IPS DF 4.7 (cell line): ENCODE measurements at regions not wholly inside any gene's neighbourhood (a gene's known extent, or its start where the extent isn't known, plus 50 kb on each side); places are given as distances from the start of the nearest gene placed in this dataset.
A peak's percentile ranks its signal among the peaks of the same experiment; 100 is the strongest.
"Not testable (repeated sequence)": the region's sequence is repeated elsewhere in the genome, so short reads cannot be mapped to it uniquely, and the experiment has no call there.

Experiments used
- DNase-seq: peaks from one replicate; pipeline ENCODE4 v3.0.0-alpha.2; 2013; ENCODE audit warnings: low spot score; ENCODE audit errors: extremely low read depth

DNA sequence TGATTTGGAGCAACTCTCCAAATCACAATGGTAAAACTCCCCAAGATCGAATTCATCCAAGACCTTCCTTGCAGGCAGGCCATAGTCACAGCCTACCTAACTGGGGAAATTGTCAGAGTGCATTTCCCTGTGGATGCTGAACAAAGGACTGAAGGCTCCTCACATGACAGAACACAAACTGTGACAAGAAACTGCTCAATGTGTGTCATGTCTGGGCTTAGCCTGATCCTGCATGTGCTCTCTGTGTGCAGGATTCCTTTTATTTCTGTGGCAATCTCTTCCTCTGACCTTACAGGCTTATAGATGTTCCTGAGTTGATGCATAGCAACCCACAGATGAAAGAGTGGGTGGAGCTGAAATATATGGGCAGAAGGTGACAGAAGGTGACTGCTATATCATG lies 465.8 kb downstream of the ICE1 start:
- no peak for DNase-seq

DNA sequence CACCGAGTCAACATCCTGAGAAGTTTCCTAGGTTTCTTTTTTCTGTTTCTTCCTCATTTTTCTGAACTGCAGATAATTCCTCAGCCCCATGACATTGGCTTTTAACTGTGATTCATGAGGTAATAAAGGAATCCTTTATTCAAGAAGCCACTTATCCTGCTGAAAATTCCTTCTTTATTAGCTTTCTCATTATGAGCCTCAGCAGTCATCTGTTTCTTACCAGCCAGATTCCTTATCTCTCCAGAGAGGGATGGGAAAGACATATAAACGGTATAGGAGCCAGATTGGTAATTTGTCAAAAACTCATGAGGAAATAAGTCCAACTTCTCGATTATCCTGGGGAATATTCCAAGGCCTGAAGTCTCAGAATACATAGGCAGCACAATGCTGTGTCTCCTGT lies 465.4 kb downstream of the ICE1 start:
- DNase-seq, result no peak

- DNase-seq, result no peak
These were observed 464.5 kb downstream of the ICE1 start for GRCh38 chr5:5886812-5887486.

- DNase-seq, result no peak
These were observed 463.9 kb downstream of the ICE1 start for GRCh38 chr5:5886353-5886752.

- DNase-seq, result no peak
These were observed 463.3 kb downstream of the ICE1 start for GRCh38 chr5:5885782-5886181.

GRCh38 chr5:5884593-5884992 lies 462.1 kb downstream of the ICE1 start:
- no peak for DNase-seq

GRCh38 chr5:5883562-5883961 lies 461.1 kb downstream of the ICE1 start:
- no peak for DNase-seq

DNA sequence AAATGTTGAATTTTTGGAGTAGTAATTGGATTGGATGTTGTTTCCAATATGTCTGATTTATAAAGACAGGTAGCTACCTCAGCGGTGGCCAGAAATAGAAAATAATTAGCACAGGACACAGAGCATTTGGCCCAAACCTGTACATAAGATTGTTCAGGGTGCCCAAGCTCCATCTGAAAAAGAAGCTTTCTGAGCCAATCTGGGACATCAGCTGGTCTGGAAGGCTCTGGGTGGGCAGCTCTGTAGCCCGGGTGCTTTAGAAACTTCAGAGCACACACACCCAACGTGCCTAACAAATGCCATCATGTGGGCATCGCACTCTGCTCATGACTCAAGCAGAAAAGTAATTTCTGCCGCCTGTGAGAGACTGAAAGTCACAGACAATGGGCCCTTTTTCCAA lies 460.7 kb downstream of the ICE1 start:
- no peak for DNase-seq

DNA sequence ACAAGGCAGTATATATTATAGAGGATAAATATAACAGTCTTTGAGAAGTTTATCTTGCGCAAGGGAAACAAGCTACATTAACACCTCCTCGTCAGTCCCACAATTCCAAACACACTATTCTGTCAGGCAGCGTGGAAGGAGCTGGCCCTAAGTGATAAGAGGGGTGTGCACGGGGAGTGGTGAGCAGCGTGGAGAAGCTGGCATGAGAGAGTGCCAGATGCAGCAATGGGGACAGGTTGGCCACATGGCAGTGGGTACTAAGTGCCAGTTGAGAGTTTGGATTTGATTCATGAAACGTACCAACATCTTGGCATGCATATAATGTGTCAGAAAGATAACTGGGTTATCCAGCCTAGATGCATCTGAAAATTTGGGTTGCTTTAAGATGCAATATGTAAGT lies 460.2 kb downstream of the ICE1 start:
- DNase-seq, result no peak

DNA sequence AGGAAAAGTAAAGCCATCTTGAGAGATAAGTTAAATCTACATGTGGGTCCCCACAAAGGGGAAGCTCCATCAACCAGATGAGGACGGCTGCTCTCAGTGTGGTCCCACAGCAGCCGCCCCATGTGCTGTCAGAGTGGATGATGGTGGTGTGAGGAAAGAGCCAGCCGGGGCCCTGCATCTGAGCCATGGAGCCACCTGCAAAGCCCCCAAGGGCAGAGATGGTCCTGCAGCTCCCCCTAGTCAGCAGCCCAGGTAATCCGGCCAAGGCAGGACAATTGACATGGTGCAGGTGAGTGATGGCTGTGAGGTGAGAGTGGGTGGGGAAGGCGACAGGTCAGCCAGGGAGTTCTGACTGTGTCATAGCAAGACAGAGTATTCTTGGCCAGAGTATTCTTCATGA lies 458.8 kb downstream of the ICE1 start:
- DNase-seq, result peak; percentile 25

- no peak for DNase-seq
These were observed 457.7 kb downstream of the ICE1 start for GRCh38 chr5:5880077-5880763.

DNA sequence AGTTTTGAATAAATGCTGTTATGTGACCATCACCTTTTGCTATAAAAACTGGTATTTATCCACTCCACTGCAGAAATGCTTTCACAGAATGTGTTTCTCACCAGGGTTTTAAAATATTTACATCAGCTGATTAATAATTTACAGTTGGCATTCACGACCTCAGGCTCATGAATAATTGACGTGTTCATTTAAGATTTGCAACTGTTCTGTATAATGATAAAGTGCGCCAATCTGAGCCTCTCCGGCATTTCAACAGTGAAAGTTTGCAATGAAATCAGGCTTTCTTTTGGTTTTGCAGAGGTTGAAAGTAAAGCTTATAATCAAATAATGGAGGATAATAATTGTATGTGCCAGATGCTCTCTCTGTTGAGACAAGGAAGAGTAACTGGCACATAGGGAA lies 434.9 kb downstream of the ICE1 start:
- DNase-seq, result no peak

DNA sequence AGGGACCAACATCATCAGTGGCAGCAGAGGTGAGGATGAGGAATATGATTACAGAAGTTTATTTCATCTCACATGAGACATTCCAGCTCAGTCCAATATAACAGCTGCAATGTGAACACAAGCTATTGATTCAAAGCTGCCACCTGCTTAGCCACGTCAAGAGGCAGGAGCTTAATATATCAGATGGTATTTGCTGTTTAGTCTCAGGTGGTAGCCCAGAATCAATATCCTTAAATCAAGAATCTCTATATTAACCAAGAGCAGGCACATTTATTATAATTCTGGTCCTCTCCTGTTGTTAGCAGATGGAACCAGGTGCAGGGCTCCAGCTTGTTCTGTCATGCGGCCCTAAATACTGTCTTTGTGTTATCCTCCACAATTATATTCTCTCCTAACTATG lies 431.6 kb downstream of the ICE1 start:
- no peak for DNase-seq

DNA sequence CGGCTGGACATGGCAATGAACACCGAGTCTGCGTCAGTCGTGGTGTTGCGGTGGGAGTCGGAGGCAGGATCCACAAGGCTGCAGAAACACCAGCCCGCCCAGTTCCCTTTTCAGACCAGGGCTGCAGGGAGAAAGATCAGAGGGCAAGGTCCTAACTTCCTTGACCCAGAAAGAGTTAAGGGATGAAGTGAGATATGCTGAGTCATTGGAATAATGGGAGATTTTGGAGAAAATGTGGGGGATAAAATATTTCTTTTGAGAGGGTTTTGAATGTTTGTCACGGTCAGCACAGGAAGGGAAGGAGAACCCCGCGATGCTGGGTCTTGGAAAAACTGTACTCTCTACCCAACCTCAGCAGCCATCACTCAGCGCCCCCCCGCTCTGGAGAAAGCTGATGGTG lies 416.0 kb downstream of the ICE1 start:
- DNase-seq, result no peak

GRCh38 chr5:5831622-5832021 lies 409.1 kb downstream of the ICE1 start:
- DNase-seq, result not testable (repeated sequence)

- DNase-seq, result no peak
These were observed 406.1 kb downstream of the ICE1 start for GRCh38 chr5:5828619-5829018.

GRCh38 chr5:5826911-5827310 lies 404.4 kb downstream of the ICE1 start:
- DNase-seq, result no peak

- no peak for DNase-seq
These were observed 400.3 kb downstream of the ICE1 start for GRCh38 chr5:5822729-5823257.

DNA sequence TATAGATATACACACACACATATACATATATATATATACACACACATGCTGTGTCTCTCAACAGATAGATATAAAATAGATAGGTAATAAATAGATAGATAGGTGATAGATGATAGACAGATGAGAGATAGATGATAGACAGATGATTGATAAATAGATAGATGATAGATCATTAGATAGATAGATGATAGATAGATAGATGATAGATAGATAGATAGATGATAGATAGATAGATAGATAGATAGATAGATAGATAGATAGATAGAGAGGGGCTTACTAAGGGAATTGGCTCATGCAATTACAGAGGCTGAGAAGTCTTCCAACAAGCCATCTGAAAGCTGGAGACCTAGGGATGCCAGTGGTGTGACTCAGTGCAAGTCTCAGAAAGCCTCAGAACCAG lies 394.5 kb downstream of the ICE1 start:
- DNase-seq, result no peak

DNA sequence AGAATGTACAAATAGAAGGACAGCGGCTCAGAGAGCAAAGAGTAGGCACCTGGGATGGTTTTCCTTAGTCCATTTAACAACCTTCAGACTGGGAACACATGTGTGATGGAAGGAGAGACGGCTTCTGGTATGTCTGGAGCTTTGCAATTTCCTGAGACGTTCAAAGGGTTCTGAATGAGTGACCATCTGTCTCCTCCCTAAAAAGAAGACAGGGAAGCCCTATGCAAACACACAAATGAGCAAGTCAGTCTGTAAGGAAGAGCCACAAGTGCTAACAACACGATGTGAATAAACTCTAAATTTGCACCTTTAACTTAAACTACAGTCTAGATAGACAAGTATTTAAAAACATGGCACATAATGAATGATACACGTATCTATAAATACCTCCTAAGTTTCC lies 391.0 kb downstream of the ICE1 start:
- no peak for DNase-seq

DNA sequence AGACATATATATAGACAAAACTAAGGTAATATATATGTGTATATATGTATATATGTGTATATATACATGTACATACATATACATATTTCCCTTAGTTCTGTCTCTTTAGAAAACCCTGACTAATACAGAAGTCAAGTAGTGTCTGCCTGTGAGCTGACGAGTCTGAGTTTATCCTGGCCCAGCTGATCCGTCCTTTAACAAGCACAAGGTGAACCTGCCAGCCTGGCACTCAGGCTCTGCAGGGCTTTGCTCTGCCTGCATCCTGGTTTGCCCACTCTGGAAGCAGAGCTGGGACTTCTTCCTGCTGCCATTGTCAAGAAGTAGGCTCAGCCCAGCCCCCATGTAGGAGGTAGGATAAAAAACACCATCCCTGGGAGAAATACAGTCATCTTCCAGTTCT lies 388.0 kb downstream of the ICE1 start:
- no peak for DNase-seq

DNA sequence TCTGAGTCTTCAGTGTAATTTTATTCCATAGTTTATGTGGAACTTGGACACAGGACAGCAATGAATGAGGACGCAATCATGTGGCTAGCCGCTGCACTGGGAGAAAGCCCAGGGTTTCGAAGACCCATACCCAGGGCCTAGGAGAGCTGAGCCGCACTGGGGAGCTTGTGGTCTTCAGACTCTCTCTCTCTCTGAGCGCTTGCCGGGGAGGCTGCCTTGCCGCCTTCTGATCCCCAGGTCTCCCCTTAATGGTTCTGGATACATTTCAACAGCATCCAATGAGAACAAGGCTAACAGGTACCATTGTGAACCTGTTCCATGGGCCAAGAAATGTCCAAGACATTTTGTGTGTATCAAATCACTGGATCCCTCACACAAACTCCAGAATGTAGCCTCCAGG lies 383.4 kb downstream of the ICE1 start:
- DNase-seq, result no peak
